KBM-7 (cell line): ENCODE measurements at regions not wholly inside any gene's neighbourhood (a gene's known extent, or its start where the extent isn't known, plus 50 kb on each side); places are given as distances from the start of the nearest gene placed in this dataset.

ENCODE experiments used
- DNase-seq: peaks from one replicate; pipeline ENCODE4 v3.0.0-alpha.2; 2015
- in situ Hi-C: fragments of 300-500 bp; cut with MboI; formaldehyde crosslinking; loops from 2 replicates; pipeline ENCODE4 v1.14.3; 2020; ENCODE audit warnings: low sequenced_read_pairs, low pct_unique_long_range_greater_than_20kb, mixed read lengths

DNA sequence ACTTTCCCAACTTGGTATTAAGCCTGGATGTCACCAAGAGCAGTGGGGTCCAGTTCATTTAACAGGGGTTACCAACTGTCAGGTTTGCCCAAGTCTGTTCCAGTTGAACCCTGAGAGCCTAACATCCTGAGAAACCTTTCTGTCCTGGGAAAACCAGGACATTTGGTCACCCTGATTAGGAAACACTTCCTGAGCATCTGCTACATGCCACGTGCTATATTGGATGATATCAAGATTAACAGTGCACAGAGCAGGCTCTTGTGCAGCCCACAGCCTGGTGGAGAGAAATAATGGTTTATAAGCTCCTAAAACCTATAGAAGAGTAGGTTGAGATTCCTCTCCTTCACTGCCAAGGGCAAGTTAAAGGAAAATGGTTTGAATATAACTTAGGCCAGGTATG, 102.9 kb upstream of the RAD23B start:
- in situ Hi-C loops, result no loop called here
- DNase-seq, result no peak

DNA sequence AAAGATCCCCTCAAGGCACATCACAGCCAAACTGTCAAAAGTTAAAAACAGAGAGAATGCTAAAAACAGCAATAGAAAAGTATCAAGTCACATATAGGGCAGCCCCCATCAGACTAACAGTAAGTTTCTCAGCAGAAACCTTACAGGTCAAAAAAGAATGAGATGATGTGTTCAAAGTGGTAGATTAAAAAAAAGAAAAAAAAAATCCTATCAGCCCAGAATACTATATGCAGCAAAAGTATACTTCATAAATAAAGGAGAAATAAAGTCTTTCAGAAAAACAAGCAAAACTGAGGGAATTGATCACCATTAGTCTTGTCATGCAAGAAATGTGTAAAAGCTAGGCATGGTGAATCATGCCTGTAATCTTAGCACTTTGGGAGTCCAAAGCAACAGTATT, 99.9 kb upstream of the RAD23B start:
- DNase-seq, result no peak
- in situ Hi-C loops, result no loop called here

DNA sequence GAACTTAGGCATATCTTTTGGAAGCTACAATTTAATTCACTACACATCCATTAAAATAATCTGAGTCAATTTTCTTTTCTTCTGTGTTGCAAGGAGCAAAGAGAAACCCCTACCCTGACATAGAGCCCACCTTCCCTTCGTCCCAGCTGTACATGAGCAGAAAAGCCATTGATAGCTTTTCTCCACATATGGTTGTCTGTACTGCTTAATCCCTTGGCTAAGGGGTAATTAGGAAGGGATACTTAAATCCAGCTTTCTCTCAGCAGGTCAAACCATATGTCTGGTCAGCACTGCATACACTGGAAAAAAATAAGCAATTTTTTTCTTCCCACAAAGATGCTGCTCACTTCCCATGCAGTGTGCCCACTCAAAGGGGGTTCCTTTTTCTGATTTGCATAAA, 94.7 kb upstream of the RAD23B start:
- in situ Hi-C loops, result no loop called here
- DNase-seq, result no peak

DNA sequence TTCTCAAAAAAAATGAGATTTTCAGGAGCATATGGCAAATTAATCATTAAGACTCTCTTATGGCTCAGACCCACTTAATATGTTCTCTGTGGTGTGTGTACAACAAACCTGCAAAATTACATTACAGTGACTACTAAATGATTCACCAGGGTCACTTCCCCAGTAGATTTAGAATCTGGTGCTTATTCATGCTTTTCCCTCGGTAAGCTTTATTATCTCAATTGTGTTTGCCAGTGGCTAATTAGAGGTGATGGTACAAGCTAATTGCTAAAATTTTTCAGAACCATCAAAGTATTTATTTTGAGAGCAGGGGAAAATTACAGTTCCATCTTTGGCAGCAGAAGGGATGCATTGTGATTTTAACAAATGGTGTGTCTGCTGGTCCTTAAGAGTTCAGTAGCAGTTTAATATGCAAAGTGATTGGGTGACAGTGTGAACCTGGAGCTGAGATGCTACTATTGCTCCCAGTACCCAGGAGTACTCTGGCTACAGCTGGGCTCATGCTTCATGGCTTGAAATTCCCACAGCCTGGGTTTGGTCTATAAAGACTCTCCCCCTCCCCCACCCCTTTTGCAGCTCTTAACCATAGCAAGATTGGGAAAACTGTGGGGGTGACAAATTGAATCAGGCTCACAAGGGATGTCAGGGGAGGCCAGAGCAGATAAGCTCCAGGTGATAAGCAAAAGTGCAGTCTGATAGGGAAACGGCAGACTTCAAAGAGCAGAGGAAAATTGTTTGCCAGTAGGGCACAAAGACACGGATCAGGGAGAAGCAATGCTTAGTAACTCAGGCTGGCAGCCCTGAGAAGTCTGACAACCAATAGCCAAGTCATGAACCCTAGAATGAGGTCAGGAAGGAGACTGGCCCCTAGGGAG, 92.8 kb upstream of the RAD23B start:
- DNase-seq, result no peak
- in situ Hi-C loops, result no loop called here

GRCh38 chr9:107190936-107191290, 92.2 kb upstream of the RAD23B start:
- DNase-seq, result no peak
- in situ Hi-C loops, result no loop called here

DNA sequence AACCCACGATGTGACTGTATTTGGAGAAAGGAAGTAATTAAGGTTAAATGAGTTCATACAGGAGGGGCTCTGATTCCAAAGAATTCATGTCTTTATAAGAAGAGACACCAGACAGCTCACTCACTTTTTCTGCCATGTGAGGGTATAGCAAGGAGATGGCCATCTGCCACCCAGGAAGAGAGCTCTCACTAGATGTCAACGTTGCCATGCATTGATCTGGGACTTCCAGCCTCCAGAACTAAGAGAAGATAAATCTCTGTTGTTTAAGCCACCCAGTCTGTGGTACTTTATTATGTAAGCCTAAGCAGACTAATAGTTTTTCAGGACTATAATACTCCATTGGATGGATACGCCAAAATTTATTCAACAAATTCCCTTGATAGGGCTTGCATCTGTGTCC, 89.8 kb upstream of the RAD23B start:
- in situ Hi-C loops, result no loop called here
- no peak for DNase-seq

GRCh38 chr9:107198718-107199117, 84.4 kb upstream of the RAD23B start:
- in situ Hi-C loops, result no loop called here

DNA sequence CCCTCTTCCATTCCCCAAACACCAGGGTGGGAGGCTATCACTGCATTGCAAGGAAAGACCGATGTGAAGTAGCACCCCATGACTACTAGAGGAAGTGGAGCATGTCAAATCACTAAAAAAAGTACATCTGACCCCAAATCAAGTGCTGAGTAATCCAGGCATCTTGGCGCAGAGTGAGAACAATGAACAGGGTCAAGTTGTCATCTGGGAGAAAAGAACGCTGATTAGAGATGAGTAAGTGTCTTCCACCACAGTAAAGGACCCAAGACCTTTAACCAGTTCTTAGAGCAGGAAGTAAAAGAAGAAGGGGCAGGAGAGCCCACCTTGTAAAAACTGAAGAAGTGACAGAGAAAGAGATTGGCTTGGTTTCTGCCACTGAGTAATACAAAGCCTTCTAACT, 75.0 kb upstream of the RAD23B start:
- no peak for DNase-seq

More at GRCh38 chr9:107198718-107199117, 84.4 kb upstream of the RAD23B start:
- no peak for DNase-seq

DNA sequence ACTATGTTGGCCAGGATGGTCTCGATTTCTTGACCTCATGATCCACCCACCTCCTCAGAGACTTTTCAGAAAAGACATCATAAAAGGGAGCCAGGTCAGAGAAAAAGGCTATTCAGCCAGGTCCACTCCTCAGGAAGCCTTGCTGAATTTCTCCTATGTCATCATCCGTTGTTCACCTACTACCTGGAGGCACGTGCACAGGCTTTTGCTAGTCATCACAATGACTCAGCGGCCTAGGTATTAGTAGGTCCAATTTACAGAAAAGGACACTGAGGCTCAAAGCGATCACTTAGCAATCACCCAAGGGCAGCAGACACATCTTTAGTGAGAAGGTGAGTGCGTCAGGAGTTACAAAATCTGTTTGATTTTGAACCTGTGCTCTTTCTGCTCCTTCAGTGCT, 72.3 kb upstream of the RAD23B start:
- no peak for DNase-seq

More for the DNA sequence above, 75.0 kb upstream of the RAD23B start:
- in situ Hi-C loops, result no loop called here

DNA sequence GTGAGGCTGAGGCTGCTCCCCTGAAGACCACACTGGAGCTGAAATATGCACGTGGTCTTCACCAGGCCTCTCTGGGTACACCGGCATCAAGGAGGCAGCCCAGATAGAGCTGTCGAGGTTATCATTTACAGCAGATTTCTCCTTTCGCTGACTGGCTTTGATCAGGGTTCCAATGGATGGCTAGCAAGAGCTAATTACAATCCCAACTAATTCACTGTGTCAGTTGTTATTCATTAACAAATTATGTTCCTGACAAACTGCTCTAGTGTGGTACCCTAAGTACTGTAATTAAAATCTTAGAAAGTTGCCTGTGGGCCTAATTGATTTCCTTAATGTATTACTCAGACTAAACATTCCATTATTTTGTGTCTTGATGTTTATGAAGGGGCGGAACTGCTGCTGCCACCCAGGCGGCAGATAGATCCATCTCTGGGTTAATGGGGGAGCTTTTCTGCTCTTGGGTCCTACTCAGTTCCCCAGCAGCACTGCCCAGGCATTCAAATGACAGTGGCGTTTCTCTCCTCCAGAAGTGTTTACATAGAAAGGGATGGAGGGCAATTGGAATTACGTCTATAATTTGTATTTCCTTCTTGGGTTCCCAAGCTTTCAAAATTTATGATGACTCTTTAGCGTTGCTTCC, 71.7 kb upstream of the RAD23B start:
- in situ Hi-C loops, result no loop called here
- no peak for DNase-seq

More for the DNA sequence above, 72.3 kb upstream of the RAD23B start:
- in situ Hi-C loops, result no loop called here

DNA sequence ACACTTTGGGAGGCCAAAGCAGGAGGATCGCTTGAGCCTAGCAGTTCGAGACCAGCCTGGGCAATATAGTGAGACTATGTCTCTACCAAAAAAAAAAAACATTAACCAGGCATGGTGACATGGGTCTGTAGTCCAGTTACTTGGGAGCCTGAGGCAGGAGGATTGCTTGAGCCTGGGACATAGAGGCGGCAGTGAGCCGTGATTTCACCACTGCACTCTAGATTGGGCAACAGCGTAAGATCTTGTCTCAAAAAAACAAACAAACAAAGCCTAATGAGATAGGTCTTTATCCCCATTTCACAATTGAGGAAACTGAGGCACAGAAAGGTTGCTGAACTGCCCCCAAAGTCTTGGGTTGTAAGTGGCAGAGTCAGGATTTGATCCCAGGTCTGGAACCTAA, 70.5 kb upstream of the RAD23B start:
- in situ Hi-C loops, result no loop called here
- no peak for DNase-seq

DNA sequence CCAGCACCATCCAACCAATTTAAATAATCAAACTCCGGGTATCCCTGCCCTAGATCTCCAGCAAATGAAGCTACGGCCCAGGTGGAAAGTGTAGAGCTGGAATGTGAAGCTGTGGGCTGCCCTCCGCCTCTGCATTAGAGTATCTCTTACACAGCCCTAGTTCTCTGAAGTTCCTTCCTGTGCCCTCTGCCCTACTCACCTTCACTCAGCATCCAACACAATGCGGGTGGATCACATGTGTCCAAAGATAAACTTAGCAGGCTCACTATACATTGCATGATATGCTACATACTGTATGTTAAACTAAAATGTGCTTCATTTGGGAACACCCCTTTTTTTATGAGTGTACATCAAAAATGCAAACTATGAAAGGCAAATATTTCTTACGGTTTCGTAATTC, 70.0 kb upstream of the RAD23B start:
- no peak for DNase-seq
- in situ Hi-C loops, result no loop called here

DNA sequence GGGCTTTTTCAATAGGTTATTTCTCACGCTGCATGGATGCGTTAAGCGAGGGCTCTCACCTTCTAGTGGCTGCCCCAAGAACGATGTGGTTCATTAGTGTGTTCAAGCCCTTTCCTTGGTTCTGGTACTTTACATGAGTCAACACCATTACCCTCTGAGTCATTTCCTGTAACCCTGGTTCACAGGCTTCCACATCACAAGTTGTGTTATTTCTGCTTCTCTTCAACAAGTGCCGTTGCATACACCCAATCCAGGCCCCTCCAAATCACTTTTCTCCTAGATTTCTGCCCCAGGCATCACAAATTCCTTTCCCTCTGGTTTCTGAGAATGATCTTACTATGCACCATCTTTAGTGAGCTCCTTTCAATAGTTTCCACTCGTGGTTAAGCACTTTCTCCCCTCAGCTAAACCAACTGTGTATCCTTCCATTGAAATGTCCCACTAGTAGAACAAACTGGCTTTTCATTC, 69.5 kb upstream of the RAD23B start:
- peak; percentile 13 for DNase-seq
- in situ Hi-C loops, result no loop called here

DNA sequence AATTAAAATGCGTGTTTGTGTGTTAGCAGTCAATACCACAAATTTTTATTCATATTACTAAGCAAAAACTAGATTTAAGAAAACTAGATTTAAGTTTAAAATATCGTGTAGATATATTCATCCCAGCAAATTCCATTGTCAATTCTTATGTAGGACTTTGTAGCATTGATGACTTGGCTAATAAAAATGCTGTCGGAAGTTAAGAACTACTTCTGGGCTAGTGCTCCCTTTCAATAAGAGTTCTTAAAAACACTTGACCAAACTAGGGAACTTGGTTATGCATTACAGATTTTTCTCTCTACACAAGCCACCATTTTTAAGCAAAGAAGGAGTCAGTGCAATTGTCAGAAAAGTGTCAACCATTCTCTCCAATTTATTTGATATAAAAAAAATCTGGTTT, 68.7 kb upstream of the RAD23B start:
- DNase-seq, result no peak
- in situ Hi-C loops, result no loop called here

DNA sequence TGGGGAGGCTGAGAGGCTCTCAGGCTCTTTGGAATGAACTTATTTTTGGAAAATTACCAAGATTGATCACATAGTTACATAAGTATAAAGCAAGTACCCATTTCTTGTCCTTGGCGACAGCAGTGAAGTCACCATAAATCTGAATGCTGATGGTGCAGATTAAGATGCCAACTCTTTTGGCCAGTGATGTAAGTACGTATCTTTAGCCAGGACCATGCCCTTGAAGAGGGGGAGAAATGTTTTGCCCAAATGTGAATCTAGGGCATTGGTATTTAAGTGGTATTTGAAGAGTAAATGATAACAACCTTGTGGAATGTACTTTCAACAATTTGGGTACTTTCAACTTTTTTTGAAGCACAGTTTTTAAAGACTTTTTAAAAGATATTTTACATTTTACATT, 68.2 kb upstream of the RAD23B start:
- DNase-seq, result no peak
- in situ Hi-C loops, result no loop called here

DNA sequence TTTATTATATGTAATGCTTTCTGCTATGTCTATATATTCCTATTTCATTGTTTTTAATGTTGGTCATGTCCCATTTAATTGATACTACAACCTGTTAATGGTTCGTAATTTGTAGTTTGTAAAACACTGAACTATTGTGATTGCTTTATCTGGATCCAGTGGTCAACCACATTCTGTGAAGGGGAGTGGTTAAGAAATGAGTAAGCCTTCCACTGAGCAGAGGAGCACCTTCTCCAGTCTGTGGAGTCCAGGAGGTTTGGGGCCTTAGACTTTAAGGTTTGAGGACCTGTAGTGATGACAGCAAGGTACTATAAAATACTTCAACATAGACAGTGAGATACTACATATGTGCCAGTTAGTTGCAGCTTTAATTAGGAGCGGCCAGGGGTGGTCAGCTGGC, 67.7 kb upstream of the RAD23B start:
- in situ Hi-C loops, result no loop called here
- no peak for DNase-seq

GRCh38 chr9:107216329-107216728, 66.8 kb upstream of the RAD23B start:
- no peak for DNase-seq
- in situ Hi-C loops, result no loop called here

DNA sequence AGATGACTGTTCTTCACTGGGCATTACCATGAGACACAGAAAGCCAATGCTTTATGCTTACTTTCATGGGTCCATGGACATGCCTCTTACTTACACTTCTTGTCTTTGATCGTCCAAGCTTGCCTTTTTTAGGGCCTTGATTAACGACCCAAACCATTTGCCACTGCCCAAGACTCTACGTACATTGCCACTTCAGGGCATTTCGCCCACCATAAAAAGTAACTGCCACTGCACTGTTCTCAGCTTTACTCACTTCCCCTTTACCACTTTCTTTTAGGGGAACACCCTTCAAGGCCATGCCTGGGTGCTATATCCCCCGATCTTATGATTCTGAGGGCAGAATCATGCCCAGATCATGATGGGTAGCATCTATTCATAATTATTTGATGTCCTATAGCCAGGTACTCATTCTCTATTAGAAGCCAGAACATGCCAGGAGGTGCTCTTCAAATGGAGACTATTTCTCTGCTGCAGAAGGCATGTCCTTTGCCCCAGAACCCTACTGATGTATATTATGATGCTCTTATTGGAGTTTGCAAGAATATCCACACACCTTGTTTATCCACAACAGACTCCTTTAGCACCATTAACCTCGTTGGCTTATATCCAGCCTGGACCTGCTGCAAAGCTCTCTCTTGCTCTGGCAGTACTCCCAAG, 64.1 kb upstream of the RAD23B start:
- DNase-seq, result no peak
- in situ Hi-C loops, result no loop called here

- no peak for DNase-seq
- in situ Hi-C loops, result no loop called here
Observed at GRCh38 chr9:107219486-107220077, 63.5 kb upstream of the RAD23B start.

DNA sequence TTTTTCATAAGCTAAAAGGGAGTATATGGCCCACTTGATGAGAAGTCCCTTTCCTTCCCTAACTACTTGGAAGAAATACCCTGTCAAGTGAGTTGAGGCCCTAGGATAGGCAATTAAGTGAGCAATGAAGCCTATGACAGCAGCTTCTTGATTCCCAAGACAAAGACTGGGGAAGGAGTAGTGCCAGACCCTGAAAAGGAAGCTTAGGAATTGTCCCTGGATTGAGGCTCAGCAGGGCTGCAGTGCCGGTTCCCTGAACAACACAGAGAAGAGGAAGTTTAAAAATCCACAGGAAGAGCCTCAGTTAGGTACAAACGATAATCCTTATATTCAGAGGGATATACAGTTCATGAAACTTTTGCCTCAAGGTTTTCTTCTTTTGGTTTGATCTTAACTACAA, 61.8 kb upstream of the RAD23B start:
- in situ Hi-C loops, result no loop called here
- DNase-seq, result no peak
